Stimulated activated CD8-positive, alpha-beta memory T cell treated with anti-CD3 and anti-CD28 coated beads, Interleukin-12 subunit alpha, Interleukin-12 subunit beta, amount 100 ng/mL, for 1 hour (primary cell): ENCODE measurements at regions not wholly inside any gene's neighbourhood (a gene's known extent, or its start where the extent isn't known, plus 50 kb on each side); places are given as distances from the start of the nearest gene placed in this dataset.
A peak's percentile ranks its signal among the peaks of the same experiment; 100 is the strongest.
"Not testable (repeated sequence)": the region's sequence is repeated elsewhere in the genome, so short reads cannot be mapped to it uniquely, and the experiment has no call there.

Source experiments
- DNase-seq: peaks from one replicate; pipeline ENCODE4 v3.0.0-alpha.2; 2020; ENCODE audit warnings: low read depth

DNA sequence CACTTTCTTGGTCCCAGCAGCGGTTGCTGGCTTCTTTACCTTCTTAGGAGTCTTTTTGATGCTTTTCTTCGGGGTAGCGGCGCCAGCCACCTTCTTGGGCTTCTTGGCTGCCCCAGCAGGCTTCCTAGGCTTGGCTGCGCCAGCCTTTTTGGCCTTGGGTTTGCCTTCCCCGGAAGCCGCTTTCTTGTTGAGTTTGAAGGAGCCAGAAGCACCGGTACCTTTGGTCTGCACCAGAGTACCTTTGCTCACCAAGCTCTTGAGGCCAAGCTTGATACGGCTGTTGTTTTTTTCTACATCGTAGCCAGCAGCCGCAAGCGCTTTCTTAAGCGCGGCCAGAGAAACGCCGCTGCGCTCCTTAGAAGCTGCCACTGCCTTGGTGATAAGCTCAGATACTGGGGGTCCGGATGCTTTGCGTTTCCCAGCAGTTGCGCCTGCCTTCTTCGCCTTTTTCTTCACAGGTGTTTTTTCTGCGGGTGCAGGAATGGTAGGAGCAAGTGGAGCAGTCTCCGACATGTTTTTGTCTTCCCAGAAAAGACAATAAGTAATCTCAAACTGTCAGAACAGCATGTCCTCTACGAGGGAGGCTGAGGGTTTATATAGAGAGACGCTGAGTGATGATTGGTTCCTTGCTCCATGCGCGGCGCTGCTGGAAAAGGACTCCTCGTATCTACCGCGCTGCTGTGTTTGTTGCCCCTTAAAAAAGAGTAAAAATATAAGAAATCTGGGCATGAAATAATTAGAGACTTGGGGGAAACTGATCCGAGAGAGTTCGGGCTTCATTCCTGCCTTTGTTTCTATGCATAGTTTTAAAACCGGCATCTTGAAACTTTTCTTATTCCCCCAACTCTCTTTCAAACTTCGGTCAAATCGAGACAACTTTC lies 130.3 kb upstream of the BTN3A2 start:
- DNase-seq, result peak; percentile 32

- DNase-seq, result no peak
Measured at GRCh38 chr6:26235302-26235670, 129.7 kb upstream of the BTN3A2 start.

DNA sequence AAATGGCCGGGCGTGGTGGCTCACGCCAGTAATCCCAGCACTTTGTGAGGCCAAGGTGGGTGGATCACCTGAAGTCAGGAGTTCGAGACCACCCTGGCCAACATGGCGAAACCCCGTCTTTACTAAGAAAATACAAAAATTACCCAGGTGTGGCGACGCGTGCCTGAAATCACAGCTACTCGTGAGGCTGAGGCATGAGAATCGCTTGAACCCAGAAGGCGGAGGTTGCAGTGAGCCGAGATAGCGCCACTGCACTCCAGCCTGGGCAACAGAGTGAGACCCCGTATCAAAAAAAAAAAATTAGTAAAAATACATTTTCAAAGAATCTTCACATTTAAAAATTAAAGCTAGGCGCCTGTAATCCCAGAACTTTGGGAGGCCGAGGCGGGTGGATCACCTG lies 125.6 kb upstream of the BTN3A2 start:
- not testable (repeated sequence) for DNase-seq

- DNase-seq, result peak; percentile 43
Measured at GRCh38 chr6:26240157-26241032, 124.6 kb upstream of the BTN3A2 start.

DNA sequence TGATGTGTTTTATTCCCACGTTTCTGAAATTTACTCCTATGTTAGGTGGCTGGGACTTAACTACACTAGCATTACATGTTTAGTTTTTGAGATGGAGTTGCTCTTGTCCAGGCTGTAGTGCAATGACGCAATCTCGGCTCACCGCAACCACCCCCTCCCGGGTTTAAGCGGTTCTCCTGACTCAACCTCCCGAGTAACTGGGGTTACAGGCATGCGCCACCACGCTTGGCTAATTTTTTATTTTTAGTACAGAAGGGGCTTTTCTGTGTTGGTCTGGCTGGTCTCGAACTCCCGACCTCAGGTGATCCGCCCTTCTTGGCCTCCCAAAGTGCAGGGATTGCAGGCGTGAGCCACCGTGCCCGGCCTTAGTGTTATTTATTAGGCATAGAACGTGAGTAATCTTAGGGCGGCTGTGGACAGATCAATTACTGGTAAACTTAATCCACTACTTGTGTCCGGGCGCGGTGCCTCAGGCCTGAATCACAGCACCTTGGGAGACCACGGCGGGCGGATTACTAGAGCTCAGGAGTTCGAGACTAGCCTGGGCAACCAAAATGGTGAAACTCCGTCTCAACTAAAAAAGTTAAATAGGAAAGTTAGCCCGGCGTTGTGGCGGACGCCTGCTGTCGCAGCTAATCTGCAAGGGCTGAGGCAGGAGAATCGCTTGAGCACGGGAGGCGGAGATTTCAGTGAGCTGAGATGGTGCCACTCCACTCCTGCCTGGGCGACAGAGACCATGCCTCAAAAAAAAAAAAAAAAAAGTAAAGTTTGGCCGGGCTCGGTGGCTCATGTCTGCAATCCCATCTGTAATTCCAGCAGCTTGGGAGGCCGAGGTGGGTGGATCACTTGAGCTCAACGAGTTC lies 123.7 kb upstream of the BTN3A2 start:
- no peak for DNase-seq

DNA sequence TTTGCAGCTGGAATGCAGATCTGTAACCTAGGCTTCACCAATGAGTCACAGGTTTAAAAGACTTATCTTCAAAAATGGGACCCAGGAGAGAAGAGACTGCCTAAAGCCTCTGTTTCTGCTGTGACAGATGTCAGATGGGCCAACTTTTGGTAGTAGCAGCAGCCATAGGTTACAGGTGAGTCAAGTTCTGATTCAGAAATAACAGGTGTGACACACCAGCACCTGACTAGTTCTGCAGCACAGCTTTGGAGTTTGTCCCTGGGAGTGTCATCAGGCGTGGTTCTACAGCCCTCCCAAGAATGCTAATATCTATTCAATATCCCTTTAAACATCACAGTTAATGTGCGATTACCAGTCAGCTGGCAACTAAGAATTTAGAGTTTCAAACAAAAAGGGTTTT lies 121.9 kb upstream of the BTN3A2 start:
- no peak for DNase-seq

GRCh38 chr6:26243752-26244151 lies 121.2 kb upstream of the BTN3A2 start:
- no peak for DNase-seq

- no peak for DNase-seq
Measured at GRCh38 chr6:26246058-26246457, 118.9 kb upstream of the BTN3A2 start.

DNA sequence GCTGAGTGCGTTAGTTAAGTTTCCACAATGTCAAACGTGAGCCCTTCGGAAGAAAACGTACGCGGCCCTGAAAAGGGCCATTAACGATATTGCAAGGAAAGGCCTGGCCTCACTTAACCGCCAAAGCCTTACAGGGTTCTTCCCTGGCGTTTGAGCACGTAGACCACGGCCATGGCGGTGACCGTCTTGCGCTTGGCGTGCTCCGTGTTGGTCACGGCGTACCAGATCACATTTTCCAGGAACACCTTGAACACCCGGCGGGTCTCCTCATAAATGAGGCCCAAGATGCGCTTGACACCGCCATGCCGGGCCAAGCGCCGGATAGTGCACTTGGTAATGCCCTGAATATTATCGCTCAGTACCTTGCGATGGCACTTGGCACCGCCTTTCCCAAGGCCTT lies 118.4 kb upstream of the BTN3A2 start:
- DNase-seq, result no peak

DNA sequence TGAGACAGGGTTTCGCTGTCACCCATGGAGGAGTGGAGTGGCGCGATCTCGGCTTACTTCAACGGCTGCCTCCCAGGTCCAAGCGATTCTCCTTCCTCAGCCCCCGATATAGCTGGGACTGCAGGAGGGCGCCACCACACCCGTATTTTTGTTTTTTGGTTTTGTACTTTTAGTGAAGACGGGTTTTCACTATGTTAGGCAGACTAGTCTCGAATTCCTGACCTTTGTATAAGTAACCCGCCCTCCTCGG lies 115.4 kb upstream of the BTN3A2 start:
- DNase-seq, result no peak

DNA sequence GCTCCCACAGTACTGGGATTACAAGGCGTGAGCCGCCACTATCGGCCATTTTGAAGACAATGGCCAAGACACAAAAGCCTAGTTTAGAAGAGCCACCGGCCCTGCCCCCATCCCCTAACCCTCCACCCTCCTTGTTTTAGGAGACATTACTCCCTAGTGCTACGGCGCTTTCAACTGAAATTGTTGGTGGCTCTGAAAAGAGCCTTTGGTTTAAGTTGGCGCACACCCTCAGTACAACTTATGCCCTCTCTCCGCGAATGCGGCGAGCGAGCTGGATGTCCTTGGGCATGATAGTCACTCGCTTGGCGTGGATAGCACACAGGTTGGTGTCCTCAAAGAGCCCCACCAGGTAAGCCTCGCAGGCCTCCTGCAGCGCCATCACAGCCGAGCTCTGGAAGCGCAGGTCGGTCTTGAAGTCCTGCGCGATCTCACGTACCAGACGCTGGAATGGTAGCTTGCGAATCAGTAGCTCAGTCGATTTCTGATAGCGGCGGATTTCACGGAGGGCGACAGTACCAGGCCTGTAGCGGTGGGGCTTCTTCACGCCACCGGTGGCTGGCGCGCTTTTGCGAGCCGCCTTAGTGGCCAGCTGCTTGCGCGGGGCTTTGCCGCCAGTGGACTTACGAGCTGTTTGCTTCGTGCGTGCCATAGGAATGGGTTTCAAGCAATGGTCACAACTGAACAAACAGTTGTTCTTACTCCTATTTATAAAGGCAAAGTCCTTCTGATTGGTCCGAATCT lies 114.9 kb upstream of the BTN3A2 start:
- DNase-seq, result peak; percentile 55

DNA sequence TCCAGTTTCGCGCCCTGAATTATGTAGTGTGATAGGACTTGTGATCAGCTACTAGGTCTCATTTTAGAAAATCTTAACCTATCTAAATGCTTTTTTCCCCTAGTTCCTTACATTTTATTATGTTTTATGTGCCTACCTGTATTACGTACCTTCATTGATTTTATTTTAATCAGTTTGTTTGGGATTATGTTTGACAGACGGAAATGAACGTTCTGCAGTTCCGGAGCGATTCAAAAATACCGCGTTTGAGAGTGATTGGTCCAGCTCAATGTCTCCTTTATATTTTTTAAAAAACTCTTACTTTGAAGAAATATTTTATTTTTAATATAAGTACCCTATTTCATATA lies 114.3 kb upstream of the BTN3A2 start:
- DNase-seq, result no peak

DNA sequence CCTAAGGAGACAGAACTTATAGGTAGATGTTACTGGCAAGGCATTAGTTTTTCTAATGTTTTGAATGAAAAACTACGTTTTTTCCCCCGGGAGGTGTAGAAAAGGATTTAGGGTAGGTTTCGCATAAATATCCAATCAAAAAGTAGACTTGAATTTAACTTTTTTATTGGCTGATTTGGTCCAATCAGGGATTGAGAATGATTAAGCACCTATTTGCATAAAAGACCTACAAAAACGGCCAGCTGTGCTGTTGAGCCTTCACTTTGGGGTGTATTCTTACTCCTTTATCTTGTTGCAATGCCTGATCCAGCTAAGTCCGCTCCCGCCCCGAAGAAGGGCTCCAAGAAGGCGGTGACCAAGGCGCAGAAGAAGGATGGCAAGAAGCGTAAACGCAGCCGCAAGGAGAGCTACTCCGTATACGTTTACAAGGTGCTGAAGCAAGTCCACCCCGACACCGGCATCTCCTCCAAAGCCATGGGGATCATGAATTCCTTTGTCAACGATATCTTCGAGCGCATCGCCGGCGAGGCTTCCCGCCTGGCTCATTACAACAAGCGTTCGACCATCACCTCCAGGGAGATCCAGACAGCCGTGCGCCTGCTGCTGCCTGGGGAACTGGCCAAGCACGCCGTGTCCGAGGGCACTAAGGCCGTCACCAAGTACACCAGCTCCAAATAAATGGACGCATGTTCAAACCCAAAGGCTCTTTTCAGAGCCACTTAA lies 113.5 kb upstream of the BTN3A2 start:
- DNase-seq, result no peak

- DNase-seq, result no peak
Measured at GRCh38 chr6:26252077-26252472, 112.9 kb upstream of the BTN3A2 start.

- DNase-seq, result no peak
Measured at GRCh38 chr6:26254724-26255123, 110.3 kb upstream of the BTN3A2 start.

DNA sequence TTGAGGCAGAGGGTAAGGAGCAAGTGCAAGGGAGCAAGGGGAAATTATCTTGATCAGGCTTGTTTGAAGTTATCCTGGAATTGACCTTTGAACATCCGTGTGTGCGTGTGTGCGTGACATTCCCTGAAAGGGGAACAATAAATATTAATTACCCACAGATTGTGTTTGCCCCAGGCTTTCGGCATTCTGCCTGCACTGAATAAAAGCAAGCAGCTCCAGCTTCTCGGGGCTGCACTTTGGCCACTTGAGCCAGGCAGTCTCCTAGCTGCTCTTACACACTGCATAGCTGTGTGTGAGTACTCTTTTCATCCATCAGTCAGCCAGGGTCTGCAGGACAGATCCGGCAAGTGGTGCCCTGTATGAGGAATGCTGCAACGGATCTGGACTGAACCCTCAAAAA lies 107.7 kb upstream of the BTN3A2 start:
- no peak for DNase-seq

- DNase-seq, result no peak
Measured at GRCh38 chr6:26258212-26258977, 106.6 kb upstream of the BTN3A2 start.

DNA sequence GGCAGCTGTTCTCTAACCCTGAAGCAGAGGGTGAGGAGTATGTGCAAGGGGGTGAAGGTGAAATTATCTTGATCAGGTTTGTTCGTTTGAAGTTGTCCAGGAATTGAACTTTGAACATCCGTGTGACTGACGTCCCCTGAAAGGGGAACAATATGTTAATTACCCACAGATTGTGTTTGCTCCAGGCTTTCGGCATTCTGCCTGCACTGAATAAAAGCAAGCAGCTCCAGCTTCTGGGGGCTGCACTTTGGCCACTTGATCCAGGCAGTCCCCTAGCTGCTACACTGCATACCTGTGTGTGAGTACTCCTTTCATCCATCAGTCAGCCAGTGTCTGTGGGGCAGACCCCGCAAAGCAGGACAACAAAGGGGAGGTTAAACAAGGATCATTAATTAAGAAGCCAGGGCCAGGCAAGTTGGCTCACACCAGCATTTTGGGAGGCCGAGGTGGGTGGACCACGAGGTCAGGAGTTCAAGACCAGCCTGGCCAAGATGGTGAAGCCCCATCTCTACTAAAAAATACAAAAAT lies 104.8 kb upstream of the BTN3A2 start:
- DNase-seq, result no peak

DNA sequence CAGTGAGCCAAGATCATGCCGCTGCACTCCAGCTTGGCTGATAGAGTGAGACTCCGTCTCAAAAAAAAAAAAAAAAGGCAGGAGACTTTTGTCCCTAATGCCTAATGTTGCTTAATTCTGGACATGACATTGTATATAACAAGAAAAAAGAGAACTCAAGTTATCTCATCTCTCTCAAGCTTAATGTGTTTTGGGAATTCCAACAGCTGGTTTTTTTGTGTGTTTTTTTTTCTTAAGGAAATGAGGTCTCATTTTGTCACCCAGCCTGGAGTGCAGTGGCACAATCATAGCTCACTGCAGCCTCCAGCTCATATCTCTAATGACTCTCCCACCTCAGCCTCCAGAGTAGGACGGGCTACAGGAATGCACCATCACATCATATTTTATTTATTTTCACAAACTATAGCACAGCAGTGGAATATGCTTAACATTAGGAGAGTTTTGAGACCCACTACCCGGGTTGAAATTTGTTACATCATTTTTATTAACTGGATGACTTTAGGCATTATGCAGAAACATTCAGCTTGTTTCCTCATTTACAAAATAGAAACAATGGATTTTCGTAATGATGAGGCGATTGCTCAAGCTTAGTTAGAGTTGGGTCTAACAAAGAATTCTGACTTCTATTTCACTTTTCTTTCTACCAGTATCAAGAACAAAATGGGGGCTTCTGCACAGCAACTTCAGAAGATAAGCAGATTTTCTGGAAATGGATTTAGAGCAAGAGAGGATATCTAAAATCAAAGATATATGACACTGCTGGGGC lies 104.1 kb upstream of the BTN3A2 start:
- no peak for DNase-seq
